HEK293T (cell line): ENCODE measurements at regions not wholly inside any gene's neighbourhood (a gene's known extent, or its start where the extent isn't known, plus 50 kb on each side); places are given as distances from the start of the nearest gene placed in this dataset.

ENCODE experiments used
- ARNT ChIP-seq: fragments of 450-650 bp; IDR thresholded peaks from 2 replicates; pipeline ENCODE4 v1.6.1; 2017; ENCODE audit warnings: mild to moderate bottlenecking
- BHLHE40 ChIP-seq: fragments of 450-650 bp; IDR thresholded peaks from 2 replicates; pipeline ENCODE4 v1.6.1; 2016; ENCODE audit warnings: mild to moderate bottlenecking, moderate library complexity, borderline replicate concordance
- FOXA1 ChIP-seq: fragments of 450-650 bp; IDR thresholded peaks from 2 replicates; pipeline ENCODE4 v1.6.1; 2016; ENCODE audit warnings: mild to moderate bottlenecking
- FOXK2 ChIP-seq: fragments of 450-650 bp; IDR thresholded peaks from 2 replicates; pipeline ENCODE4 v1.6.1; 2016; ENCODE audit warnings: mild to moderate bottlenecking
- FOXM1 ChIP-seq: fragments of 450-650 bp; IDR thresholded peaks from 2 replicates; pipeline ENCODE4 v1.6.1; 2017; ENCODE audit warnings: mild to moderate bottlenecking, borderline replicate concordance
- HDGF ChIP-seq: fragments of 450-650 bp; IDR thresholded peaks from 2 replicates; pipeline ENCODE4 v1.6.1; 2017; ENCODE audit warnings: antibody characterized with exemption, borderline replicate concordance
- L3MBTL2 ChIP-seq: fragments of 450-650 bp; conservative IDR thresholded peaks from 2 replicates; pipeline ENCODE4 v1.6.1; 2016; ENCODE audit warnings: mild to moderate bottlenecking
- NFRKB ChIP-seq: fragments of 450-650 bp; IDR thresholded peaks from 2 replicates; pipeline ENCODE4 v1.6.1; 2016; ENCODE audit warnings: mild to moderate bottlenecking, moderate library complexity
- SP1 ChIP-seq: fragments of 450-650 bp; IDR thresholded peaks from 2 replicates; pipeline ENCODE4 v1.6.1; 2017
- SUZ12 ChIP-seq: fragments of 450-650 bp; IDR thresholded peaks from 2 replicates; pipeline ENCODE4 v1.6.1; 2016; ENCODE audit warnings: mild to moderate bottlenecking
- ZNF384 ChIP-seq: fragments of 450-650 bp; IDR thresholded peaks from 2 replicates; pipeline ENCODE4 v1.6.1; 2016

GRCh38 chr7:32283546-32283945 is 206.6 kb downstream of the LSM5 start:
- TF ChIP-seq SP1 (no peak), NFRKB (no peak), FOXK2 (no peak), SUZ12 (no peak), L3MBTL2 (no peak), FOXA1 (no peak), BHLHE40 (no peak), ARNT (no peak), FOXM1 (no peak), ZNF384 (no peak), HDGF (no peak)
